T47D (cell line): ENCODE measurements at regions not wholly inside any gene's neighbourhood (a gene's known extent, or its start where the extent isn't known, plus 50 kb on each side); places are given as distances from the start of the nearest gene placed in this dataset.

Experiments used
- DNase-seq, 2 experiments: peaks; one replicate each; pipeline versions ENCODE4 v3.0.0 to v3.0.0-alpha.2; 2011 to 2012; ENCODE audit warnings: low read depth in 1 of 2, low spot score in 1 of 2
- JUND ChIP-seq: IDR thresholded peaks from 2 replicates; pipeline ENCODE4 v1.6.1; 2012; ENCODE audit warnings: low read depth
- in situ Hi-C: cut with HindIII; loops from 2 replicates; pipeline ENCODE4 v1.10.0; 2016; ENCODE audit warnings: low sequenced_read_pairs, low pct_unique_long_range_greater_than_20kb

GRCh38 chr4:141391293-141391692 is 170.6 kb downstream of the ZNF330 start:
- in situ Hi-C loops, result no loop called here
- no peak for DNase-seq
- no peak for TF ChIP-seq JUND

DNA sequence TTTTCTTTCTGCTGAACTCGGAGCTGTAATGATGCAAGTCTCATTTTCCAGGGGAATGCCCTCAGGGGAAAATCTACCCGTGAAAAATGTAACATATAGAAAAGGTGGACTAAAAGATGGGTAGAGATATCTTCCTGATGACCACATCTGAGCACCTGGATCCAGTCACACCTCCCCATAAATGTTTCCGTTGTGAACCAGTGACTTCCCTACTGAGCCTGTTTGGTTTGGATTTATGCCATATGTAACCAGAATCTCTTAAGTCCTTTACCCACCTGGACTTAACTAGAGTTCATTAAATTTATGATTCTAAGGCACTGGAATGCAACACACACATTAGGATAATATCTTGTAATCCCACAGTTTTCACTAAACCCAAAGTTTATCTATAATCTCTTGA is 171.1 kb downstream of the ZNF330 start:
- DNase-seq, result peak in 1 of 2 experiments; percentile 37
- in situ Hi-C loops, result no loop called here
- TF ChIP-seq JUND, result no peak

DNA sequence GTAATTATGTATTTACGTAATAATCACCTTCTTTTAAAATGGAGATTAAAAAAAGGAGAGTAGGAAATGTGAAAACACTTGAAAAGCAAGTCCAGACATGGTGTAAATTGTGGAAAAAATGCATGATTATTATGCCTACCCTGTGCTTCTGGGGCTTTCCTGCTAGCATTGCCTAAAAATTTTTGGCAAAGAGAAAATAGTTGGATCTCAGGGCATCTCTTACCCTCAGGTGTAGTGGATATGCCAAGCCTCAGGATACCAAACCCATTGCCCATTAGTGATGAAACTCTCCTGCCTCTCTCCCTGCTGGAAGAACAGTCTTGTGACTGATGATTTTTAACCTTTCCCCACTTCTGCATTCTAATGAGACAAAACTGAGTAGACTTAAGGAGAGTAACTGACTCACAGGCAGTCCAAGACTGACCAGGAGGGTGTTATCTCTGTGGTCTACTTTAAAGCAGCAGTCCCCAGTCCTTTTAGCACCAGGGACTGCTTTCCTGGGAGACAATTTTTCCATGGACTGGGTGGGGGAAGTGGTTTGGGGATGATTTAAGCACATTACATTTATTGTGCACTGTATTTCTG is 174.6 kb downstream of the ZNF330 start:
- no peak for DNase-seq
- no peak for TF ChIP-seq JUND
- in situ Hi-C loops, result no loop called here

- no peak for DNase-seq
- in situ Hi-C loops, result no loop called here
- no peak for TF ChIP-seq JUND
These were observed 175.2 kb downstream of the ZNF330 start for GRCh38 chr4:141395919-141396318.

GRCh38 chr4:141402712-141403111 is 182.0 kb downstream of the ZNF330 start:
- in situ Hi-C loops, result no loop called here
- no peak for DNase-seq
- TF ChIP-seq JUND, result no peak

- no peak for TF ChIP-seq JUND
- no peak for DNase-seq
- in situ Hi-C loops, result no loop called here
These were observed 183.1 kb downstream of the ZNF330 start for GRCh38 chr4:141403782-141404181.

DNA sequence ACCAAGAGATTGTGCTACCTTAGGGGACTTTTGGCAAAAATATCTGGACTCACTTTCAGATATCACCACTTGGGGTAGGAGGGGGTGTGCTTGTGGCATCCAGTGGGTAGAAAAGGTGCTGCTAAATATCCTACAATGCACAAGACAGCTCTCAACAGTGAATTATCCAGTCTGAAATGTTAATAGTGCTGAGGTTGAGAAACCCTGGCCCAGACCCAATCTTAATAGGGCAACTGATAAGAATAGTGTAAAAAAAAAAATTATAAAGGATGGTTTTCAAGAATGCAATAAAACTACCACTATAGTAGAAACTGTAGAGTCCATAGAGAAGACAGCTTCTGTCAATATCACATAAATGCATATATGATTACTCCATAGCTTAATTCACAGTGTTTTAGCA is 185.5 kb downstream of the ZNF330 start:
- in situ Hi-C loops, result no loop called here
- DNase-seq, result no peak
- TF ChIP-seq JUND, result no peak

GRCh38 chr4:141409556-141409955 is 188.9 kb downstream of the ZNF330 start:
- TF ChIP-seq JUND, result no peak
- in situ Hi-C loops, result no loop called here
- DNase-seq, result no peak

GRCh38 chr4:141410839-141411238 is 190.1 kb downstream of the ZNF330 start:
- in situ Hi-C loops, result no loop called here
- TF ChIP-seq JUND, result no peak
- DNase-seq, result no peak

- no peak for TF ChIP-seq JUND
- in situ Hi-C loops, result no loop called here
- no peak for DNase-seq
These were observed 191.2 kb downstream of the ZNF330 start for GRCh38 chr4:141411936-141412335.

DNA sequence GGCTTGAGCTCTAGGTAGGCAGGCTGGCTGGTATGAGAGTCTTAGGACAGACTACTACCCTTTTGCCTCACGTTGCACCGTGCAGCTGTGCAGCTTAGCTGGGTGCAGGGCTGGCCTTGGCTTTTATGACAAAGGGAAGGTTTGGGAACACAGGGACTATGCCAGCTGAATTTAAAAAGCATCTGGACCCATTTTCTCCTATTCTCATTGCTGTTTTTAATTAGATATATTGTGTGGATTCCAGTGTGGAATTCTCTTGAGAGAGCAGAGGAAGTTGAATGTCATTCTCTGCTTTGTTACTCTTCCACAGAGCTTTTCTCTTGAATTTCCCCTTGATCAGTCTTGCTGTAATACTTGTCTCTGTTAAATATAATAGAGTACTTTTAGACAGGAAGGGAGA is 192.7 kb downstream of the ZNF330 start:
- no peak for TF ChIP-seq JUND

GRCh38 chr4:141415651-141416050 is 195.0 kb downstream of the ZNF330 start:
- no peak for TF ChIP-seq JUND
- in situ Hi-C loops, result no loop called here
- DNase-seq, result no peak

More for the DNA sequence above, 192.7 kb downstream of the ZNF330 start:
- DNase-seq, result no peak
- in situ Hi-C loops, result no loop called here

DNA sequence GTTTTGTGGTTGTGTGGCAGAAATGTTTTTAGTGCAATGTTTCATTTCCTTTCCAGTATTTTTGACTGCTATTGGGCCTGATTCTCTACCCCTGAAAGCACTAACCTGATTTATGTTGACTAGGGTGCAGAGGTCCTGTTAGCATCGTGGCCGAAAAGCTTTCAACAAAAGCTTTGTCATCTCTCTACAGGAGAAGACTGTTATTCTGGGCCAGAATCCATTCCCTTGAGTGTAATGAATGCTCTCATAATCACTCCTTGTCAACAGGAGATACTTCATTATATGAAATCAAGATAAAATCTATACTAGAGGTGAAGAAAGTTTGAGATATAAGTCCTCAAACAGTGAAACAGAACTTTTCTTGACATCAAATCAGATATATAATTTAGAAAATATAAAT is 195.5 kb downstream of the ZNF330 start:
- no peak for TF ChIP-seq JUND
- in situ Hi-C loops, result no loop called here
- no peak for DNase-seq

DNA sequence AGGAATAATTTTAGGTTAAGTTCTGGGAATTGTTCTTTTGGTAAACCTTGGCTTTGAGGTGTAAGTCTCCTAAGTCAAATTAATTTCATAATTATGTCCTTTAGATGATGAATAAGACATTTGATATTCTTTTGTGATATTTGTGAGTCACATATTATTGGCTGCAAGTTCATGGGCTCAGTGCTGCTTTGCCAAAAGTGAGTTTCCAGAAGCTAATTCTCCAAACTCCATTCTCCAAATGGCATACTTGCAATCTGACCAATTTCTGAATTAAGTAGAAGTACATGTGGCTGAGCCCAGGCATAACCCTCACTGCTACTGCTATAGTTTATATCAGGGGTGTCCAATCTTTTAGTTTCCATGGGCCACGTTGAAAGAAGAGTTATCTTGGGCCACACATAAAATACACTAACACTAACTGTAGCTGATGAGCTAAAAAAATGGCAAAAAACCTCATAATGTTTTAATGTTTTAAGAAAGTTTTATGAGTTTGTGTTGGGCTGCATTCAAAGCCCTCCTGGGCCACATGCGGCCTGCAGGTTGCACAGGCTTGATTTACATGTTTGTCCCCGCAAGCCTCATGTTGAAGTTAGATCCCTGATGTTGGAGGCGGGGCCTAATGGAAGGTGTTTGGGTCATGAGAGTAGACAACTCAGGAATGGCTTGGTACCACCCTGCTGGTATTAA is 196.1 kb downstream of the ZNF330 start:
- DNase-seq, result no peak
- TF ChIP-seq JUND, result no peak
- in situ Hi-C loops, result no loop called here
